VCaP (cell line): ENCODE measurements at regions not wholly inside any gene's neighbourhood (a gene's known extent, or its start where the extent isn't known, plus 50 kb on each side); places are given as distances from the start of the nearest gene placed in this dataset.
"Not testable (repeated sequence)": the region's sequence is repeated elsewhere in the genome, so short reads cannot be mapped to it uniquely, and the experiment has no call there.

Experiments used
- H3K27ac ChIP-seq: fragments of 450-650 bp; 2 replicates; pipeline ENCODE4 v1.5.1; 2017
- CTCF ChIP-seq: fragments of 450-650 bp; conservative IDR thresholded peaks from 2 replicates; pipeline ENCODE4 v1.5.1; 2017; ENCODE audit warnings: mild to moderate bottlenecking, moderate library complexity

DNA sequence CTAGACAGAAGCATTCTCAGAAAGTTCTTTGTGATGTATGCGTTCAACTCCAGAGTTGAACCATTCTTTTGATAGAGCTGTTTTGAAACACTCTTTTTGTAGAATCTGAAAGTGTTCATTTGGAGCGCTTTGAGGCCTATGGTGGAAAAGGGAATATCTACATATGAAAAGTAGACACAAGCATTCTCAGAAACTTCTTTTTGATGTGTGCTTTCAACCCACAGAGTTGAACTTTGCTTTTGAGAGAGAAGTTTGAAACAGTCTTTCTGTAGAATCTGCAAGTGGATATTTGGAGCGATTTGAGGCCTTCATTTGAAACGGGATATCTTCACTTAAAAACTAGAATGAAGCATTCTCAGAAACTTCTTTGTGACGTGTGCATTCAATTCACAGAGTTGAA, 582.6 kb upstream of the ZNF337 start:
- no peak overlapping the region for H3K27ac ChIP-seq
- no peak for TF ChIP-seq CTCF

GRCh38 chr20:26277339-26277738, 580.7 kb upstream of the ZNF337 start:
- no peak for TF ChIP-seq CTCF
- no peak overlapping the region for H3K27ac ChIP-seq

- no peak overlapping the region for H3K27ac ChIP-seq
Measured at GRCh38 chr20:26276554-26277210, 580.0 kb upstream of the ZNF337 start.

GRCh38 chr20:26268762-26269161, 572.1 kb upstream of the ZNF337 start:
- not testable (repeated sequence) for H3K27ac ChIP-seq

More at GRCh38 chr20:26276554-26277210, 580.0 kb upstream of the ZNF337 start:
- no peak for TF ChIP-seq CTCF

DNA sequence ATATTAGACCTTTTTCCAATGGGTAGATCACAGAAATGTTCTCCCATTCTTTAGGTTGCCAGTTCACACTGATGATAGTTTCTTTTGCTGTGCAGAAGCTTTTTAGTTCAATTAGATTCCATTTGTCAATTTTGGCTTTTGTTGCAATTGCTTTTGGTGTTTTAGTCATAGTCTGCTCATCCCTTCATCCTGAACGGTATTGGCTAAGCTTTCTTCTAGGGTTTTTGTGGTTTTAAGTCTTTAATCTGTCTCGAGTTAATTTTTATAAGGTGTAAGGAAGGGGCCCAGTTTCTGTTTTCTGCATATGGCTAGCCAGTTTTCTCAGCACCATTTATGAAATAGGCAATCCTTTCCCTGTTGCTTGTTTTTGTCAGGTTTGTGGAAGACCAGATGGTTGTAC, 564.3 kb upstream of the ZNF337 start:
- not testable (repeated sequence) for H3K27ac ChIP-seq

DNA sequence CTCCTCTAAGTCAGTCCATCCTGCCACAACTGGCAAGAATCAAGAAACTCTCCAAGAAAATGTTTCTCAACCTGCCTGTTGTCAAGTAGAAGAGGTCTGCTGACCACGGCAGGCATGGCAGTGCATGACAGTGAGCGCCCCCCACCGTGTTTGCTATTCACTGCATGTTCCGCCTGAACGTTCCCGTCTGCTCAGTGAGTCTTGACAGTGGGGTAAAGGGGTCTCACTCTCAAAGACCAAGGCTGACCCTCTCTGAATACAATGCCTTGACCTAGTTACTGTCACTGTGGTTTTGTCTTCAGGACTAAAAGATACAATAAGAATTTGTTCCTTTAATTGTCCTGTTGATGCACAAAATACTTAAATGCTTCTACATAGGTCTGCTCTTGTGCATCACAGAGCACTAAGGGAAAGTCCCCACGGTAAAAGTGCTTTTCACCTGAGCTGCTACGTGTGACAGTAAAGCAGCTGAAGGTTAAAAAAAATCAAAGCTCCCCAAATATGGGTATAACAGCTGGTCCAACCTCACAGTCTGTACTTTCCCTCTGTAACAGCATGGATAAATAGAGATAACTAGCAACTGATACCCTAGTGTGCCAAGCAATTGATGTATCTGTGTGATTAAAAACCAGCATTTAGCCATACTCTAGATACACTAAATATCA, 555.8 kb upstream of the ZNF337 start:
- not testable (repeated sequence) for H3K27ac ChIP-seq

- not testable (repeated sequence) for H3K27ac ChIP-seq
Measured at GRCh38 chr20:26251376-26251775, 554.7 kb upstream of the ZNF337 start.

GRCh38 chr20:26250249-26251114, 553.8 kb upstream of the ZNF337 start:
- not testable (repeated sequence) for H3K27ac ChIP-seq

DNA sequence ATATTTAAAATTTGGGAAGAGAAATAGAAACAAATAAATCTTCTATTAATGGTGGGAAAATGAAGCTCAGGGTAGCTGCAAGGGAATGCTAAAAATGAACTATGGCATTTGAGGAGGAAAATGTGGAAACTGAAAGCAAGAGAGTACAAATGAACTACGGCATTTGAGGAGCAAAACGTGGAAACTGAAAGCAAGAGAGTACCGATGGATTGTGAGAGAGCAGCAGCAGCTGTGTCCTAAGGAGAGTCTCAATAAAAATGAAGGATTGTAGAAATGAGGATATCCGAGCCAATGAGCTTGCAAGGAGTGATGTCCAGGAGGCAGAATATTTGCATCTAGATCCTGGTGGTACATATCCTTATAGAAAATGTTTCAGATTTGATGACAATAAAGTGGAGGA, 547.1 kb upstream of the ZNF337 start:
- no peak for TF ChIP-seq CTCF
- no peak overlapping the region for H3K27ac ChIP-seq

DNA sequence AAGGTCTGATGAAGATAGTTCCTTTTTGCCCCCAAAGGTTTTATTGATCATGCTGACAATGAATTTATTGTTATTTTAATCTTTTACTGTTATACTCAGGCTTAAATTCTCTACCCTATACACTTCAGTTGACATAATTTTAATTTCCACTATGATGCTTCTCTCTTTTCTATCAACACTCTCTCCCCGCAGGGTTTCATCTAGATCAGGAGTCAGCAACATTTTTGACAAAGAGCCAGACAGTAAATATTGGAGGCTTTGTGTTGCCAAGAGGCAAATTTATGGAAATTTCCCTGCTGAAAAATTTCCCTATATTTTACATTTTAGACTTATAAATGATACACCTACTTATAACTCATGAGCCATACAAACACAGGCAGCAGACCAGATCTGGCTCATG, 524.0 kb upstream of the ZNF337 start:
- H3K27ac ChIP-seq = not testable (repeated sequence)

- not testable (repeated sequence) for H3K27ac ChIP-seq
Measured at GRCh38 chr20:26219546-26219945, 522.9 kb upstream of the ZNF337 start.
